HG02885 (cell line): ENCODE measurements at regions not wholly inside any gene's neighbourhood (a gene's known extent, or its start where the extent isn't known, plus 50 kb on each side); places are given as distances from the start of the nearest gene placed in this dataset.

Experiments used
- ATAC-seq: cut with Tn5 transposase; IDR thresholded peaks from one replicate; pipeline ENCODE4 v1.9.1; 2021; ENCODE audit warnings: mild to moderate bottlenecking; ENCODE audit not compliant: unreplicated experiment, poor library complexity

DNA sequence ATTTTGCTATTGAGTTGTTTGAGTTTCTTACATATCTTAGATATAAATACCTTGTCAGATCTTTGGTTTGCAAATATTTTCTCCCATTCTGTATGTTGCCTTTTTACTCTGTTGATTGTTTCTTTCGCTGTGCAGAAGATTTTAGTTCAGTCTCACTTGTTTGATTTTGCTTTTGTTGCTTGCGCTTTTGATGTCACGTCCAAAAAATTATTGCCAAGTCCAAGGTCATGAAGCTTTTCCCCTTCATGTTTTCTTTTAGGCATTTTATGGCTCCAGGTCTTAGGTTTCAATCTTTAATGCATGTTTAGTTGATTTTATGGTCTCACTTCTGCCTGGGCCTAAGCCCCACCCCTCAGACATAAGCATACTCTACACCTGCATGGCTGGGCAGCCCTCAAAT lies 131.5 kb upstream of the TNC start:
- no peak for ATAC-seq

- no peak for ATAC-seq
Observed at GRCh38 chr9:115250621-115251032, 132.7 kb upstream of the TNC start.

DNA sequence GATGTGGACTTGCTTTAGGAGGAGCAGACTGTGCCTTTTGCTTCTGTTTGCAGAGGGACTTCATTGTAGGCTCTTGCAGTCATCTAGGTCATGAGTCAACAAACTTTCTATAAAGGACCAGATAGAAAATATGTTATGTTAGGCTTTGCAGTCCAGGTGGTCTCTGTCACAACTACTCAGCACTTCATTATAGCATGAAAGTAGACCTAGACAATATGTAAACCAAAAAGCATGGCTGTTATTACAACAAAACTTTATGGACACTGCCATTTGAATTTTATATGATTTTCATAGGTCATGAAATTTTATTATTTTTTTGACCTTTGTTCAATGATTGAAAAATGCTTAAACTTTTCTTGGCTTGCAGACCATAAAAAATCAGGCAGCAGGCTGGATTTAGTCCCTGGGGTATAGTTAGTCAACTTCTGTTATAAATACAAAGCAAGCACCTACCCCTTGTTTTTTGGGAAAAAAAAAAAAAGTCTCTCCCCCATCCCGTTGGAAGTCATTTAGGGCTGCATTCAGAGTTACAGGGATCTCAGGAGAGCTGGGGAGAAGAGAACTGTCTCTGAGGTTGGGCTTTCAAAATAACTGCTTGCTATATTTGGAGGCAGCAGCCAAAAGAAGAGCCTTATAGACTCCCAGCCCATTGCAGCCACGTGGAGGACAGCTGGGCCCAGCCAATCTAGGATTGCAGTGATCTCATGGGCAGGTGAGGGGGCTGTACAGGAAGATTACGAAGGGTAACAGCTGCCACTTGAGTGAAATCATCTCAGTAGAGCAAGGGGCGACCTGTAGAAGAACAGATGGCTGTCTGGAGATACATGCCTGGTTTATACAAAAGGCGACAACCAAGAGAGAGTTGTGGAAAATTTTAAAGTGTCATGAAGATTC lies 136.6 kb upstream of the TNC start:
- no peak for ATAC-seq

- ATAC-seq: no peak
Observed at GRCh38 chr9:115261656-115262081, 143.7 kb upstream of the TNC start.

GRCh38 chr9:115262477-115262876 lies 144.5 kb upstream of the TNC start:
- ATAC-seq: no peak

- ATAC-seq: no peak
Observed at GRCh38 chr9:115262952-115263351, 145.0 kb upstream of the TNC start.

DNA sequence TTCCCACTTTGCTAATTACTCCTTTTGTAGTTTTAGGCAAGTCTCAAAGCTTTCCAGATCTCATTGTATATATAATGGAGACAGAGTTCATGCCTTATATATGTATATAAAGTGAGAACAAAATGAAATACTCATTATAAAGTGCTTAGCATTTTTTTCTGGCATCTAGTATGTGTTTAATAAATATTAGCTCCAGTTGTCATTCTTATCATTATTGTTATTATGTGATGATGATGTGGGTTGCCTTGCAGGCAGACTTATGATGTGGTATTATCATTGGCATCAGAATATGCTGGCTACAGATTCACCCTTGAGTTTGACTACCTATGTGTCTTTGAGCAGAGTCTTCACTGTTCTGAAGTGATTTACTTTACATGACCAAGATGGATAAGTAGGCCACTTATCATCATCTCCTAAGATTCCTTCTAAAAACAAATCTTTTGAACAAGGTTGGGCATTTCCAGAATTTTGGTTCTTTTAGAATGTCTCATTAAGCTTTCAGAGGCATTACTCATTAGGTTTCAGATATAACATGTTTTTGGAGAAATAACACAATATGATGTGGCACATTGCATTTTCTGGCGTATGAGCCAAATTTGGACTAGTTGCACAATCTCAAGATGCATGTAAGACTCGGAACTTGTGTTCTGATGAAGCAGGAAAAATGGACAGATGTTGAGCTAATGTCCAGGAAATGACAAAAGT lies 145.6 kb upstream of the TNC start:
- ATAC-seq: no peak

- ATAC-seq: no peak
Observed at GRCh38 chr9:115264313-115264712, 146.4 kb upstream of the TNC start.

DNA sequence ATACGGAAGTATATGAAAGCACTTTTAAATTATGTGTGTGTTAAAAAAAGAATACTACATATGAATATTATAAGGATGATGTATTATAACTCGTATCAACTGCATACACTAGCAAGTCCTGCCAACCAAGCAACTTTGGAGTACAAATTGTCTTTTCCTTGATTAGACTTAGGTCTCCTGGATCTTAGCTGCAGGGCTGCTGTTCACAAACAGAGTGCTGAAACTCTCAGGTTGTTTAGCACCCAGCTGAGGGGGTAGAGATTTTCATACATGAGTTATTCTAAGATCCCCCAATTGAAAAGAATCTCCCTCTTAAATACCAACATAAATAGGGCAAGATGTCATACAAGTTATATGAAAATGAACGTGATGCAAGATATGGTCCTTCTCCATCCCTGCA lies 149.8 kb upstream of the TNC start:
- no peak for ATAC-seq

- no peak for ATAC-seq
Observed at GRCh38 chr9:115275753-115276152, 157.8 kb upstream of the TNC start.

GRCh38 chr9:115276621-115277020 lies 158.7 kb upstream of the TNC start:
- ATAC-seq: no peak

DNA sequence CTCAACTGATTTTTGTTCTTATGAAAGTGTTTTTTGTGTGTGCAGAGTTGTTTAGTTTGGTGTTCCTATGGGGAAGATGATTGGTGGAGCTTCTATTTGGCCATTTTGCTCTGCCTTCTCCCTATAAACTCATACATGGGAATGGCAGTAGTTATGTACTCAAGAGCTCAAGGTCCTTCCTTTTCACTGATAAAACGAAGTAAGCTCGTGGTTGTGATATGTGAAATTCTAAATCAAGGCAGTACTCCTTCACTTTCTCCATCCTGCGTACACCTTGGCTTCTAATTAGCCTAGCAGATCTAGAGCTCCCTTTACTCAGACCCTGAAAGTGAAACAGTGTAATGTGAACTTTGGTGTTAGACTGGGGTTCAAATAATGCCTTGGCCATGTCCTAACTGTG lies 159.3 kb upstream of the TNC start:
- ATAC-seq: no peak

- peak; percentile 68 for ATAC-seq
Observed at GRCh38 chr9:115278326-115279035, 160.5 kb upstream of the TNC start.

DNA sequence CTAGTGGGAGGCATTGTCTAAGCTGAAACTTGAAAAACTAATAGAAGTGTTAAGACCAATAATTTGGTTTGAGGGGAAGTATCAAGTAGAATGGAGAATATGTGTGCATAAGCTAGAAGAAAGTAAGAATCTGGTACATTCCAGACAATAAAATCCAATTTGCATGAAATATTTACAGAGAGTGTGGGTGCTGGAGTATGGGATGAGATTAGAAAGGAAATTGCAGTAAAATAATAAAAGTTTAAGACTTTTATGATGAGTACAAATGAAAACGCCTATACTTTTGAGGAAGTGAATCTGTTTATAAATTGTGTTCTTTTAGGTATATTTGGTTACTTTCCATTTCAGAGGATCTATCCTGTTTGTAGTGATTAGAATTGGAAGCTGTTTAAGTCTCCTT lies 165.4 kb upstream of the TNC start:
- no peak for ATAC-seq

GRCh38 chr9:115285836-115286235 lies 167.9 kb upstream of the TNC start:
- no peak for ATAC-seq

- ATAC-seq: no peak
Observed at GRCh38 chr9:115286411-115286810, 168.5 kb upstream of the TNC start.

DNA sequence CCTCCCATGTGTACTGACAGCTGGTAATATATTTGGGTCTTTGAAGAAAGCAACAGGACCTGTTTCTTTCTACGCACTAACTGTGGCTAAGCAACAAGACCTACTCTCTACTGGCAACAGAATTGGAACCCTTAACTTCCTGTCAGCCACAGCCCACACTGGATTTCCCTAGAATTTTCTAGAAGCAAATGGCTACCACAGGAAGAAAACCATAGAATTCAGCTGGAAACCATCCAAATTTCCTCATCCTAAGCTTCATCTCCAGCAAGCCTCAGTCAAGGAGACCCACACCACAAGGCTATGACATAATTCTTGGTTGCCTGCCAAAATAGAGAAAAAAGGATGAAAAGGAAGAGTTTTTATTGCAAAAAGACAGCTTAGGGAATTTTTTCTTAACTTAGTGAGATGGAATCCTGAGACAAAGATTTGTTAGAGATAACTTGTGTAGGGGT lies 171.8 kb upstream of the TNC start:
- ATAC-seq: no peak

DNA sequence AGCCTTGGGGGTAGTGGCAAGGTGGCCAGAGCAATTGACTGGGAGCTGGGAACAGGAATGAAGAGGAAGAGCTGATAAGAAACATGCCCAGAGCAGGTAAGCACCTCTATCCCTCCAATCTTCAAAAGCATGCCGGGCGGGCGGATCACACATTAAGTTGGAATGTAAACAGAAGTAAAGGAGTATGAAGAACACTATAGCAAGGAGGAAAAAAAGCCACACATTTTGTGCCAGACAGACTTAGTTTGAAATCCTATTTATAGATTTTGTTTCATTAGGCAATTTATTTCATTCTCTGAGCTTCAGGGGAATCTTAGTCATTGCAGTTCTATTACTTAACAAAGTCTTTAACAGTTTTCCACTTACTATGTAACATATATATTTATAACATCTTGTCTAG lies 173.9 kb upstream of the TNC start:
- ATAC-seq: no peak

DNA sequence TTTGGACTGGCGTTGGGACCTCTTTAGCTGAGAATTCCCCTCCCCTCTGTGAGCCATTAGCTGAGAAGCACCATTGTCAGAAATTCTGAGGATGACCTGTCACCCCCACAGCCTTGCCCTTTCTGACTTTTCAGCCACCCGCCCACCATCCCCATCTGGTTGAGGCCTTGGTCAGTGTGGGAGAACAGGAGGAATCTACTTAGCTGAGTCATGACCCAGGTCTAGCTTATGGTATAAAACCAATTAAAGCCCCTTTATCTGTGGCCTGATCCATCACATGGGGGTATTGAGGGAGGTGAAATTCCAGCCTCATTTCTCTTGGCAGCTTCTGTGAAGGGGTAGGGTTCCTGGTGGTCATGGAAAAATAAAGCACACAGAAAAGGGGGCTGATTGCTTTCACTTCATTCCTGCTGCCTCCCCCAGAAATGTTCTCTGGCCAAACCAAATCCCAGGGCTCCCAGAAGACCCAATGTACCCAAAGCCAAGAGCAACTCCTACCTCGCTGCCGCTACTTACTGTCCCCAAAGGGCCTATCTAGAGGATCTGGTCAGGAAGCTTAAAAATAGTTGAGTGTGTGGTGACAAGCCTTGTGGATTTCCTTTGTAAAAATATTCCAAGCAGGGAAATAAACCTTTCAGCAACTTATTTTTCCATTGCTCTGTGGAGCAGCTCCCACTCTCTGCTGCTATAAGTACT lies 174.8 kb upstream of the TNC start:
- ATAC-seq: no peak

DNA sequence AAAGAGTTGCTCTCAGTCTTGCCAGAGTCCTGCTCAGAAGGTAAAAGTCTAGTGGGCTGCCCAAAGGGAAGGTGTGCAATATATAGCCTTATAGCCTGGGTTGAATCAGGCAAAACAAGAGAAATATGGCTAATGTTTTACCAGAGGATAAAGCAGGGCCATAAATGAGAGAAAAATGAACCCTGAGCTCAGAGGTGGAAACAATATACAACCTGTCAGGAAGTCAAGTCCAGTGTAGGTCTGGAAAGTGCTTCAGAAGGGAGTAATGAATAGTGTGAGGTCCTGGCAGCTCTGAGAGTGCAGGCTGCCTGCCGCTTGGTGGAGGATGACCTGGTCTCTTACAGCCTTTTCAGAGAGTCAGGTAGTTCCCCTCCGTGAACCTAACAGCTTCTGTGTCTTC lies 177.8 kb upstream of the TNC start:
- ATAC-seq: no peak
